Lower leg skin (tissue), 4 donors: ENCODE measurements at regions not wholly inside any gene's neighbourhood (a gene's known extent, or its start where the extent isn't known, plus 50 kb on each side); places are given as distances from the start of the nearest gene placed in this dataset.
A peak's percentile ranks its signal among the peaks of the same experiment; 100 is the strongest.

Experiments used
- DNase-seq, 2 donors: peaks; one replicate each; pipeline ENCODE4 v3.0.0-alpha.2; 2019; ENCODE audit warnings: low spot score in 2 of 2
- H3K4me3 ChIP-seq: fragments of 200-600 bp; sonication (generic); 2 replicates; pipeline ENCODE4 v1.5.1; 2017; ENCODE audit warnings: mild to moderate bottlenecking, low read depth; ENCODE audit not compliant: poor library complexity, severe bottlenecking
- CTCF ChIP-seq, 3 donors: fragments of 450-650 bp; IDR thresholded peaks; one replicate each; pipeline ENCODE4 v1.5.1; 2016; ENCODE audit warnings: antibody characterized with exemption in 3 of 3, mild to moderate bottlenecking in 3 of 3, moderate library complexity in 2 of 3
- POLR2A ChIP-seq, 2 donors: fragments of 450-650 bp; IDR thresholded peaks; one replicate each; pipeline ENCODE4 v1.6.1; 2016 to 2017; ENCODE audit warnings: antibody characterized with exemption in 2 of 2, mild to moderate bottlenecking in 1 of 2, moderate library complexity in 1 of 2
- WGBS, 2 donors: methylation state at CpG; one replicate each; pipeline ENCODE4 v1.1.5; 2018; 5-methylcytosine and 5-hydroxymethylcytosine counted together
- intact Hi-C: fragments of 100-400 bp; cut with DNase I; formaldehyde crosslinking; loops from one replicate; pipeline ENCODE4 v1.15.0; 2023; ENCODE audit warnings: low total_unique reads

- WGBS, 2 donors: 64 to 76% methylated on average over 6 to 12 of the region's 12 CpGs
- peak in 1 of 2 donors; percentile 87 for DNase-seq
- intact Hi-C loops: no loop called here
- H3K4me3 ChIP-seq: no peak overlapping the region
- TF ChIP-seq CTCF (IDR thresholded peaks at IDR 0.05) (no peak), POLR2A (IDR thresholded peaks at IDR 0.05) (no peak)
Measured at GRCh38 chrX:69070949-69071650, 94.2 kb downstream of the PJA1 start.

- intact Hi-C loops: no loop called here
- peak in 1 of 2 donors; percentile 70 for DNase-seq
- H3K4me3 ChIP-seq: no peak overlapping the region
- TF ChIP-seq CTCF (IDR thresholded peaks at IDR 0.05): no peak
- TF ChIP-seq POLR2A (IDR thresholded peaks at IDR 0.05): no peak
- 95 to 100% methylated on average over 3 of the region's 3 CpGs for WGBS, 2 donors
Measured at GRCh38 chrX:69069876-69070275, 95.4 kb downstream of the PJA1 start.

- TF ChIP-seq POLR2A (IDR thresholded peaks at IDR 0.05) (no peak), CTCF (IDR thresholded peaks at IDR 0.05) (no peak)
- DNase-seq: no peak
Measured at GRCh38 chrX:69069086-69069445, 96.2 kb downstream of the PJA1 start.

GRCh38 chrX:69068301-69069085 is 96.8 kb downstream of the PJA1 start:
- H3K4me3 ChIP-seq: no peak overlapping the region
- TF ChIP-seq CTCF (IDR thresholded peaks at IDR 0.05) (no peak), POLR2A (IDR thresholded peaks at IDR 0.05) (no peak)
- 74 to 95% methylated on average over 4 to 7 of the region's 7 CpGs for WGBS, 2 donors
- intact Hi-C loops: no loop called here
- DNase-seq: peak in 1 of 2 donors; percentile 78

More at GRCh38 chrX:69069086-69069445, 96.2 kb downstream of the PJA1 start:
- WGBS, 2 donors: 81 to 93% methylated on average over 4 of the region's 4 CpGs
- intact Hi-C loops: no loop called here
- no peak overlapping the region for H3K4me3 ChIP-seq

- peak in 1 of 2 donors; percentile 76 for DNase-seq
- intact Hi-C loops: no loop called here
- WGBS, 2 donors: 85% methylated on average over 2 of the region's 2 CpGs; no CpG with 5 or more reads in 1 of the 2 donors
Measured at GRCh38 chrX:69067841-69068240, 97.4 kb downstream of the PJA1 start.

More at GRCh38 chrX:69067841-69068240, 97.4 kb downstream of the PJA1 start:
- no peak overlapping the region for H3K4me3 ChIP-seq
- no peak for TF ChIP-seq CTCF (IDR thresholded peaks at IDR 0.05)
- TF ChIP-seq POLR2A (IDR thresholded peaks at IDR 0.05): no peak
